ENCODE measurements at regions not wholly inside any gene's neighbourhood (a gene's known extent, or its start where the extent isn't known, plus 50 kb on each side); places are given as distances from the start of the nearest gene placed in this dataset.

DNA sequence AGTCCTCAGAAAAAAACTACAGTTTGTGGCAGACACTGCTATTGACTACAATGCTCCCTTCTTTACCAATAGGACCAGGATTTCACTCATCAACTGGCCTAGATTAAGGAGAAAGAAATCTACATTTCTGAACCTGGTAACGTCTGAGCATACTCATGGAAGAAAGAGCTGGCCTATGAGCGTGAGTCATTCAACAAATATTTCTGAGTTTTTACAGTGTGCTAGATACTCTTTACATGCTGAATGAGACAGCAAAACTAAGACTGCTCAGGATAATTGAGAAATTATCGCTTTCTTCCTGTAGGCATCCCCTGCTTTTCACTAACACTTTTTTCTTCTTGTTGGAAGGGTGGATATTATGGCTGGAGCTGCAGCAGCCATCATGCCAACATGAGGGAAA is 609.7 kb downstream of the TNS3 start:
- TF ChIP-seq FOXA2 (IDR thresholded peaks at IDR 0.05) (no peak), HNF4A (conservative IDR thresholded peaks at IDR 0.05) (no peak), GABPA (IDR thresholded peaks at IDR 0.05 in 1 of 2, conservative IDR thresholded peaks at IDR 0.05 in 1 of 2) (no peak), SP1 (IDR thresholded peaks at IDR 0.05) (no peak), RXRA (IDR thresholded peaks at IDR 0.05) (no peak), EGR1 (IDR thresholded peaks at IDR 0.05; ENCODE audit: low read depth in 2 of 2) (no peak), FOXA1 (IDR thresholded peaks at IDR 0.05) (no peak), TAF1 (conservative IDR thresholded peaks at IDR 0.05) (no peak), YY1 (IDR thresholded peaks at IDR 0.05) (no peak)
- TF ChIP-seq, protein P1, sequence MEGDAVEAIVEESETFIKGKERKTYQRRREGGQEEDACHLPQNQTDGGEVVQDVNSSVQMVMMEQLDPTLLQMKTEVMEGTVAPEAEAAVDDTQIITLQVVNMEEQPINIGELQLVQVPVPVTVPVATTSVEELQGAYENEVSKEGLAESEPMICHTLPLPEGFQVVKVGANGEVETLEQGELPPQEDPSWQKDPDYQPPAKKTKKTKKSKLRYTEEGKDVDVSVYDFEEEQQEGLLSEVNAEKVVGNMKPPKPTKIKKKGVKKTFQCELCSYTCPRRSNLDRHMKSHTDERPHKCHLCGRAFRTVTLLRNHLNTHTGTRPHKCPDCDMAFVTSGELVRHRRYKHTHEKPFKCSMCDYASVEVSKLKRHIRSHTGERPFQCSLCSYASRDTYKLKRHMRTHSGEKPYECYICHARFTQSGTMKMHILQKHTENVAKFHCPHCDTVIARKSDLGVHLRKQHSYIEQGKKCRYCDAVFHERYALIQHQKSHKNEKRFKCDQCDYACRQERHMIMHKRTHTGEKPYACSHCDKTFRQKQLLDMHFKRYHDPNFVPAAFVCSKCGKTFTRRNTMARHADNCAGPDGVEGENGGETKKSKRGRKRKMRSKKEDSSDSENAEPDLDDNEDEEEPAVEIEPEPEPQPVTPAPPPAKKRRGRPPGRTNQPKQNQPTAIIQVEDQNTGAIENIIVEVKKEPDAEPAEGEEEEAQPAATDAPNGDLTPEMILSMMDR (IDR thresholded peaks at IDR 0.05; ENCODE audit: low read depth, low read length, missing input control), result no peak
- TF ChIP-seq, protein P2, sequence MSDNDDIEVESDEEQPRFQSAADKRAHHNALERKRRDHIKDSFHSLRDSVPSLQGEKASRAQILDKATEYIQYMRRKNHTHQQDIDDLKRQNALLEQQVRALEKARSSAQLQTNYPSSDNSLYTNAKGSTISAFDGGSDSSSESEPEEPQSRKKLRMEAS (IDR thresholded peaks at IDR 0.05), result no peak

Data from liver (tissue), 3 donors.